OCI-LY7 (cell line): ENCODE measurements at regions not wholly inside any gene's neighbourhood (a gene's known extent, or its start where the extent isn't known, plus 50 kb on each side); places are given as distances from the start of the nearest gene placed in this dataset.

ENCODE experiments used
- BruUV-seq: library from RNA; stranded (reverse); fragments of 400-500 nt; replicated peaks from 2 replicates; lab custom pipeline; 2021; lab: Mats Ljungman, UMichigan
- CTCF ChIA-PET: fragments of 300-600 bp; sonication (Branson Sonifier 250); formaldehyde crosslinking; loops from one replicate; lab custom pipeline; 2022; ENCODE audit warnings: antibody characterized with exemption; ENCODE audit not compliant: unreplicated experiment; lab: Charles Lee
- POLR2A ChIA-PET: fragments of 300-600 bp; sonication (Branson Sonifier 250); formaldehyde crosslinking; loops from one replicate; lab custom pipeline; 2022; ENCODE audit warnings: antibody characterized with exemption; lab: Charles Lee
- DNase-seq: peaks from one replicate; pipeline ENCODE4 v3.0.0-alpha.2; 2015; ENCODE audit warnings: low spot score
- H2AFZ ChIP-seq: fragments of 200-600 bp; sonication (generic), shearing (Covaris generic); 2 replicates; pipeline ENCODE4 v1.6.1; 2014; ENCODE audit warnings: mild to moderate bottlenecking, antibody characterized with exemption, low read length, moderate library complexity
- H3K27ac ChIP-seq: fragments of 200-600 bp; sonication (generic); 2 replicates; pipeline ENCODE4 v1.5.1; 2014; ENCODE audit warnings: mixed run types, low read depth, mild to moderate bottlenecking, moderate library complexity, low read length, inconsistent platforms; ENCODE audit not compliant: poor library complexity, severe bottlenecking
- H3K36me3 ChIP-seq: fragments of 200-600 bp; sonication (generic); 2 replicates; pipeline ENCODE4 v1.6.1; 2014; ENCODE audit warnings: mild to moderate bottlenecking, antibody characterized with exemption, low read length, moderate library complexity, mixed read lengths; ENCODE audit not compliant: insufficient read depth
- H3K4me1 ChIP-seq: fragments of 200-600 bp; sonication (generic); 2 replicates; pipeline ENCODE4 v1.5.1; 2014; ENCODE audit warnings: mild to moderate bottlenecking, low read length; ENCODE audit not compliant: insufficient read depth, poor library complexity, severe bottlenecking
- H3K4me2 ChIP-seq: fragments of 200-600 bp; sonication (generic); 2 replicates; pipeline ENCODE4 v1.6.1; 2014; ENCODE audit warnings: mild to moderate bottlenecking, low read length
- H3K4me3 ChIP-seq: fragments of 200-600 bp; sonication (generic); 2 replicates; pipeline ENCODE4 v1.5.1; 2014; ENCODE audit warnings: mild to moderate bottlenecking, low read depth, low read length; ENCODE audit not compliant: poor library complexity, severe bottlenecking
- H3K79me2 ChIP-seq: fragments of 200-600 bp; sonication (generic); 2 replicates; pipeline ENCODE4 v1.6.1; 2016; ENCODE audit warnings: low read depth, mild to moderate bottlenecking, low read length, moderate library complexity, mixed read lengths; ENCODE audit not compliant: insufficient read depth
- H3K9me2 ChIP-seq: fragments of 200-600 bp; sonication (generic); 2 replicates; pipeline ENCODE4 v1.6.1; 2016; ENCODE audit warnings: mild to moderate bottlenecking, low read length, mixed read lengths; ENCODE audit not compliant: insufficient read depth
- H3K9me3 ChIP-seq: fragments of 200-600 bp; sonication (generic); 2 replicates; pipeline ENCODE4 v1.6.1; 2014; ENCODE audit warnings: mild to moderate bottlenecking, mixed run types, low read length, mixed read lengths
- H4K20me1 ChIP-seq: fragments of 200-600 bp; sonication (generic); 2 replicates; pipeline ENCODE4 v1.6.1; 2014; ENCODE audit warnings: mild to moderate bottlenecking, antibody characterized with exemption, low read length, moderate library complexity, mixed read lengths; ENCODE audit not compliant: insufficient read depth
- EZH2phosphoT487 ChIP-seq: fragments of 200-600 bp; sonication (generic); IDR thresholded peaks from 2 replicates; pipeline ENCODE4 v1.6.1; 2018; ENCODE audit warnings: low read depth, borderline replicate concordance, mild to moderate bottlenecking, mixed run types, antibody characterized with exemption, low read length, moderate library complexity, mixed read lengths
- intact Hi-C: fragments of 100-400 bp; cut with micrococcal nuclease; formaldehyde crosslinking; loops from one replicate; pipeline ENCODE4 v1.10.0; 2022; ENCODE audit not compliant: unreplicated experiment
- TF ChIP-seq, protein P1 (sequence below): fragments of 200-600 bp; sonication (generic); conservative IDR thresholded peaks from 2 replicates; pipeline ENCODE4 v1.5.1; 2014; ENCODE audit warnings: mild to moderate bottlenecking, antibody characterized with exemption, low read length, moderate library complexity, mixed read lengths

GRCh38 chr4:36549252-36549651, 267.8 kb downstream of the DTHD1 start:
- Histone ChIP-seq H3K4me2 (no peak overlapping the region), H3K9me2 (no peaks in the 10 kb centered on the region), H2AFZ (no peak overlapping the region), H3K9me3 (no peaks in the 10 kb centered on the region), H3K79me2 (no peaks in the 10 kb centered on the region), H3K27ac (no peak overlapping the region), H3K36me3 (no peaks in the 10 kb centered on the region), H3K4me3 (no peak overlapping the region), H4K20me1 (no peaks in the 10 kb centered on the region), H3K4me1 (no peaks in the 10 kb centered on the region)
- TF ChIP-seq EZH2phosphoT487 = no peak
- TF ChIP-seq, protein P1, sequence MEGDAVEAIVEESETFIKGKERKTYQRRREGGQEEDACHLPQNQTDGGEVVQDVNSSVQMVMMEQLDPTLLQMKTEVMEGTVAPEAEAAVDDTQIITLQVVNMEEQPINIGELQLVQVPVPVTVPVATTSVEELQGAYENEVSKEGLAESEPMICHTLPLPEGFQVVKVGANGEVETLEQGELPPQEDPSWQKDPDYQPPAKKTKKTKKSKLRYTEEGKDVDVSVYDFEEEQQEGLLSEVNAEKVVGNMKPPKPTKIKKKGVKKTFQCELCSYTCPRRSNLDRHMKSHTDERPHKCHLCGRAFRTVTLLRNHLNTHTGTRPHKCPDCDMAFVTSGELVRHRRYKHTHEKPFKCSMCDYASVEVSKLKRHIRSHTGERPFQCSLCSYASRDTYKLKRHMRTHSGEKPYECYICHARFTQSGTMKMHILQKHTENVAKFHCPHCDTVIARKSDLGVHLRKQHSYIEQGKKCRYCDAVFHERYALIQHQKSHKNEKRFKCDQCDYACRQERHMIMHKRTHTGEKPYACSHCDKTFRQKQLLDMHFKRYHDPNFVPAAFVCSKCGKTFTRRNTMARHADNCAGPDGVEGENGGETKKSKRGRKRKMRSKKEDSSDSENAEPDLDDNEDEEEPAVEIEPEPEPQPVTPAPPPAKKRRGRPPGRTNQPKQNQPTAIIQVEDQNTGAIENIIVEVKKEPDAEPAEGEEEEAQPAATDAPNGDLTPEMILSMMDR = no peak
- intact Hi-C loops = no loop called here
- POLR2A ChIA-PET = no interaction called here
- no peak for DNase-seq
- CTCF ChIA-PET = no interaction called here
- no TSS peak for BruUV-seq

DNA sequence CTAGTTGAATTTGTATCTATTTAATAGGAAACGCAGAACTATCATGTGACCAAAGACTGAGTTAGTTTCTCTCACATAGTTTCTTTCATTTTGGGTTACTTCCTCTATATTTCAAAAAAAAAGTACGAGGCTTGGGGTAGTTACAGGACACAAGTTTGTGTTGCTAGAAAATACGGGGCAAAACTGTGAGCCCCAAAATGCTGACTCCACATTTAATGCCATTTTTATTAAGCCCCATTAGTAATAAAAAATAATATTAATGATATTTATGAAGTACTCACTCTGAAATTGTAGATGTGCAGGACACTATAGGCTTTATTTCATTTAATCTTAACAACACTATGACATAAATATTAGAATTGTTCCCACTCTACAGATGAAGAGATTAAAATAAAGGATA, 268.6 kb downstream of the DTHD1 start:
- no peak for DNase-seq
- ChIA-PET POLR2A (no interaction called here), CTCF (no interaction called here)
- no peaks in the 10 kb centered on the region for H3K9me3 ChIP-seq
- H3K36me3 ChIP-seq = no peaks in the 10 kb centered on the region
- TF ChIP-seq, protein P1 = no peak
- no peak for TF ChIP-seq EZH2phosphoT487
- H3K79me2 ChIP-seq = no peaks in the 10 kb centered on the region
- no peaks in the 10 kb centered on the region for H4K20me1 ChIP-seq
- intact Hi-C loops = no loop called here
- H3K4me1 ChIP-seq = no peaks in the 10 kb centered on the region
- no peaks in the 10 kb centered on the region for H3K9me2 ChIP-seq
- no peak overlapping the region for H3K27ac ChIP-seq
- no peak overlapping the region for H2AFZ ChIP-seq
- no TSS peak for BruUV-seq
- H3K4me3 ChIP-seq = no peak overlapping the region
- H3K4me2 ChIP-seq = no peak overlapping the region

GRCh38 chr4:36551697-36552214, 270.3 kb downstream of the DTHD1 start:
- no peak overlapping the region for H2AFZ ChIP-seq
- no TSS peak for BruUV-seq
- ChIA-PET CTCF (no interaction called here), POLR2A (interaction anchor here (0.6 kb wide), 1 partner anchor 1887 kb away, joined by 5 read pairs; no protein-coding TSS in a partner anchor)
- H3K9me2 ChIP-seq = no peaks in the 10 kb centered on the region
- no peaks in the 10 kb centered on the region for H3K9me3 ChIP-seq
- H3K36me3 ChIP-seq = no peaks in the 10 kb centered on the region
- no peak overlapping the region for H3K4me2 ChIP-seq
- DNase-seq = no peak
- H3K4me3 ChIP-seq = no peak overlapping the region
- H3K79me2 ChIP-seq = no peaks in the 10 kb centered on the region
- intact Hi-C loops = no loop called here
- H4K20me1 ChIP-seq = no peaks in the 10 kb centered on the region
- H3K4me1 ChIP-seq = no peaks in the 10 kb centered on the region
- no peak overlapping the region for H3K27ac ChIP-seq
- TF ChIP-seq, protein P1 = no peak
- TF ChIP-seq EZH2phosphoT487 = no peak
